DOHH2 (cell line): ENCODE measurements at regions not wholly inside any gene's neighbourhood (a gene's known extent, or its start where the extent isn't known, plus 50 kb on each side); places are given as distances from the start of the nearest gene placed in this dataset.

Source experiments
- EZH2phosphoT487 ChIP-seq: fragments of 200-600 bp; sonication (generic); IDR thresholded peaks from 2 replicates; pipeline ENCODE4 v1.6.1; 2017; ENCODE audit warnings: borderline replicate concordance, mild to moderate bottlenecking, antibody characterized with exemption, low read length, moderate library complexity, mixed read lengths
- TF ChIP-seq, protein P1 (sequence below): fragments of 200-600 bp; sonication (generic); IDR thresholded peaks from one replicate; pipeline ENCODE4 v1.5.1; 2014; ENCODE audit warnings: antibody characterized with exemption, mild to moderate bottlenecking, low read depth, low read length; ENCODE audit not compliant: poor library complexity, severe bottlenecking

GRCh38 chr1:48123647-48124046, 98.9 kb upstream of the SLC5A9 start:
- TF ChIP-seq, protein P1, sequence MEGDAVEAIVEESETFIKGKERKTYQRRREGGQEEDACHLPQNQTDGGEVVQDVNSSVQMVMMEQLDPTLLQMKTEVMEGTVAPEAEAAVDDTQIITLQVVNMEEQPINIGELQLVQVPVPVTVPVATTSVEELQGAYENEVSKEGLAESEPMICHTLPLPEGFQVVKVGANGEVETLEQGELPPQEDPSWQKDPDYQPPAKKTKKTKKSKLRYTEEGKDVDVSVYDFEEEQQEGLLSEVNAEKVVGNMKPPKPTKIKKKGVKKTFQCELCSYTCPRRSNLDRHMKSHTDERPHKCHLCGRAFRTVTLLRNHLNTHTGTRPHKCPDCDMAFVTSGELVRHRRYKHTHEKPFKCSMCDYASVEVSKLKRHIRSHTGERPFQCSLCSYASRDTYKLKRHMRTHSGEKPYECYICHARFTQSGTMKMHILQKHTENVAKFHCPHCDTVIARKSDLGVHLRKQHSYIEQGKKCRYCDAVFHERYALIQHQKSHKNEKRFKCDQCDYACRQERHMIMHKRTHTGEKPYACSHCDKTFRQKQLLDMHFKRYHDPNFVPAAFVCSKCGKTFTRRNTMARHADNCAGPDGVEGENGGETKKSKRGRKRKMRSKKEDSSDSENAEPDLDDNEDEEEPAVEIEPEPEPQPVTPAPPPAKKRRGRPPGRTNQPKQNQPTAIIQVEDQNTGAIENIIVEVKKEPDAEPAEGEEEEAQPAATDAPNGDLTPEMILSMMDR, result no peak
- TF ChIP-seq EZH2phosphoT487, result no peak
